ENCODE measurements at regions not wholly inside any gene's neighbourhood (a gene's known extent, or its start where the extent isn't known, plus 50 kb on each side); places are given as distances from the start of the nearest gene placed in this dataset.

GRCh38 chr10:120770496-120770895 lies 80.7 kb upstream of the WDR11 start:
- no peak overlapping the region for H3K27ac Mint-ChIP-seq (ENCODE audit: unreplicated experiment)
- no TSS peak for BruUV-seq (replicated peaks)
- no peak for DNase-seq
- H3K4me1 Mint-ChIP-seq (ENCODE audit: low read depth, unreplicated experiment) = no peaks in the 10 kb centered on the region
- no peak overlapping the region for H3K4me3 Mint-ChIP-seq (ENCODE audit: low read depth, unreplicated experiment)
- peaks cover 54% of the 10 kb centered on the region for H3K27me3 Mint-ChIP-seq (ENCODE audit: unreplicated experiment)
- no peak for TF ChIP-seq CTCF (IDR thresholded peaks at IDR 0.05; ENCODE audit: unreplicated experiment)
- CTCF ChIA-PET = no interaction called here
- no peaks in the 10 kb centered on the region for H3K9me3 Mint-ChIP-seq (ENCODE audit: low read depth, unreplicated experiment)
- intact Hi-C loops (cut with micrococcal nuclease; ENCODE audit: unreplicated experiment) = no loop called here
- no peaks in the 10 kb centered on the region for H3K36me3 Mint-ChIP-seq (ENCODE audit: insufficient read depth, unreplicated experiment)

- H3K4me1 Mint-ChIP-seq (ENCODE audit: low read depth, unreplicated experiment) = no peaks in the 10 kb centered on the region
- no peak overlapping the region for H3K27ac Mint-ChIP-seq (ENCODE audit: unreplicated experiment)
- CTCF ChIA-PET = no interaction called here
- no peaks in the 10 kb centered on the region for H3K9me3 Mint-ChIP-seq (ENCODE audit: low read depth, unreplicated experiment)
- no peak for DNase-seq
- H3K36me3 Mint-ChIP-seq (ENCODE audit: insufficient read depth, unreplicated experiment) = no peaks in the 10 kb centered on the region
- H3K4me3 Mint-ChIP-seq (ENCODE audit: low read depth, unreplicated experiment) = no peak overlapping the region
- no TSS peak for BruUV-seq (replicated peaks)
- intact Hi-C loops (cut with micrococcal nuclease; ENCODE audit: unreplicated experiment) = no loop called here
- no peak for TF ChIP-seq CTCF (IDR thresholded peaks at IDR 0.05; ENCODE audit: unreplicated experiment)
- peaks cover 69% of the 10 kb centered on the region for H3K27me3 Mint-ChIP-seq (ENCODE audit: unreplicated experiment)
Observed at GRCh38 chr10:120776442-120776841, 74.7 kb upstream of the WDR11 start.

- peaks cover 35% of the 10 kb centered on the region for H3K27me3 Mint-ChIP-seq (ENCODE audit: unreplicated experiment)
- intact Hi-C loops (cut with micrococcal nuclease; ENCODE audit: unreplicated experiment) = no loop called here
- CTCF ChIA-PET = no interaction called here
- H3K27ac Mint-ChIP-seq (ENCODE audit: unreplicated experiment) = no peak overlapping the region
- no peak overlapping the region for H3K4me3 Mint-ChIP-seq (ENCODE audit: low read depth, unreplicated experiment)
- TF ChIP-seq CTCF (IDR thresholded peaks at IDR 0.05; ENCODE audit: unreplicated experiment) = no peak
- H3K36me3 Mint-ChIP-seq (ENCODE audit: insufficient read depth, unreplicated experiment) = no peaks in the 10 kb centered on the region
- BruUV-seq (replicated peaks) = no TSS peak
- H3K4me1 Mint-ChIP-seq (ENCODE audit: low read depth, unreplicated experiment) = no peaks in the 10 kb centered on the region
- no peak for DNase-seq
- no peaks in the 10 kb centered on the region for H3K9me3 Mint-ChIP-seq (ENCODE audit: low read depth, unreplicated experiment)
Observed at GRCh38 chr10:120782336-120782735, 68.8 kb upstream of the WDR11 start.

GRCh38 chr10:120783098-120783497 lies 68.1 kb upstream of the WDR11 start:
- intact Hi-C loops (cut with micrococcal nuclease; ENCODE audit: unreplicated experiment) = no loop called here
- no peaks in the 10 kb centered on the region for H3K36me3 Mint-ChIP-seq (ENCODE audit: insufficient read depth, unreplicated experiment)
- no peak overlapping the region for H3K27ac Mint-ChIP-seq (ENCODE audit: unreplicated experiment)
- no TSS peak for BruUV-seq (replicated peaks)
- CTCF ChIA-PET = no interaction called here
- H3K4me1 Mint-ChIP-seq (ENCODE audit: low read depth, unreplicated experiment) = no peaks in the 10 kb centered on the region
- H3K4me3 Mint-ChIP-seq (ENCODE audit: low read depth, unreplicated experiment) = no peak overlapping the region
- TF ChIP-seq CTCF (IDR thresholded peaks at IDR 0.05; ENCODE audit: unreplicated experiment) = no peak
- H3K27me3 Mint-ChIP-seq (ENCODE audit: unreplicated experiment) = peaks cover 35% of the 10 kb centered on the region
- no peak for DNase-seq
- H3K9me3 Mint-ChIP-seq (ENCODE audit: low read depth, unreplicated experiment) = no peaks in the 10 kb centered on the region

- intact Hi-C loops (cut with micrococcal nuclease; ENCODE audit: unreplicated experiment) = no loop called here
Observed at GRCh38 chr10:120783867-120784266, 67.3 kb upstream of the WDR11 start.

More at GRCh38 chr10:120783867-120784266, 67.3 kb upstream of the WDR11 start:
- Mint-ChIP-seq H3K4me3 (ENCODE audit: low read depth, unreplicated experiment) (no peak overlapping the region), H3K9me3 (ENCODE audit: low read depth, unreplicated experiment) (no peaks in the 10 kb centered on the region), H3K36me3 (ENCODE audit: insufficient read depth, unreplicated experiment) (no peaks in the 10 kb centered on the region), H3K27me3 (ENCODE audit: unreplicated experiment) (peaks cover 35% of the 10 kb centered on the region), H3K27ac (ENCODE audit: unreplicated experiment) (no peak overlapping the region), H3K4me1 (ENCODE audit: low read depth, unreplicated experiment) (no peaks in the 10 kb centered on the region)
- CTCF ChIA-PET = no interaction called here
- no TSS peak for BruUV-seq (replicated peaks)
- no peak for DNase-seq
- no peak for TF ChIP-seq CTCF (IDR thresholded peaks at IDR 0.05; ENCODE audit: unreplicated experiment)
